Neural progenitor cell (in vitro differentiated cells): ENCODE measurements at regions not wholly inside any gene's neighbourhood (a gene's known extent, or its start where the extent isn't known, plus 50 kb on each side); places are given as distances from the start of the nearest gene placed in this dataset.

ENCODE experiments used
- DNase-seq: peaks from one replicate; pipeline ENCODE4 v3.0.0-alpha.2; 2016; ENCODE audit warnings: low spot score
- H2AFZ ChIP-seq: fragments of 200-600 bp; sonication (generic); replicated peaks from 2 replicates; pipeline ENCODE4 v1.6.1; 2016; ENCODE audit warnings: antibody characterized with exemption
- H3F3A ChIP-seq: fragments of 200-600 bp; sonication (generic); 2 replicates; pipeline ENCODE4 v1.6.1; 2016; ENCODE audit warnings: antibody characterized with exemption, low read depth
- H3K27ac ChIP-seq: fragments of 200-600 bp; sonication (generic); 2 replicates; pipeline ENCODE4 v1.5.1; 2016; ENCODE audit warnings: mild to moderate bottlenecking
- H3K27me3 ChIP-seq: fragments of 200-600 bp; sonication (generic); 2 replicates; pipeline ENCODE4 v1.6.1; 2016; ENCODE audit warnings: mild to moderate bottlenecking, moderate library complexity
- H3K36me3 ChIP-seq: fragments of 200-600 bp; sonication (generic); 2 replicates; pipeline ENCODE4 v1.5.1; 2016
- H3K4me1 ChIP-seq: fragments of 200-600 bp; sonication (generic); 2 replicates; pipeline ENCODE4 v1.6.1; 2016; ENCODE audit warnings: mixed run types
- H3K4me2 ChIP-seq: fragments of 200-600 bp; sonication (generic); 2 replicates; pipeline ENCODE4 v1.6.1; 2016
- H3K4me3 ChIP-seq: fragments of 200-600 bp; sonication (generic); 2 replicates; pipeline ENCODE4 v1.5.1; 2016
- H3K79me2 ChIP-seq: fragments of 200-600 bp; sonication (generic); 2 replicates; pipeline ENCODE4 v1.6.1; 2016; ENCODE audit warnings: low read depth
- H3K9ac ChIP-seq: fragments of 200-600 bp; sonication (generic); 2 replicates; pipeline ENCODE4 v1.6.1; 2016
- H3K9me3 ChIP-seq: fragments of 200-600 bp; sonication (generic); 2 replicates; pipeline ENCODE4 v1.5.1; 2016; ENCODE audit warnings: low read depth
- H4K20me1 ChIP-seq: fragments of 200-600 bp; sonication (generic); 2 replicates; pipeline ENCODE4 v1.6.1; 2016; ENCODE audit warnings: low read depth
- H3K27ac Mint-ChIP-seq: 3 replicates; pipeline ENCODE4 v1.8.0; 2021; ENCODE audit warnings: mixed read lengths
- H3K27me3 Mint-ChIP-seq: 2 replicates; pipeline ENCODE4 v1.8.0; 2022; ENCODE audit warnings: low read depth, mild to moderate bottlenecking, inconsistent platforms, moderate library complexity, mixed read lengths; ENCODE audit not compliant: insufficient read depth
- H3K36me3 Mint-ChIP-seq: 3 replicates; pipeline ENCODE4 v1.8.0; 2021; ENCODE audit warnings: mixed read lengths
- H3K4me1 Mint-ChIP-seq: 3 replicates; pipeline ENCODE4 v1.8.0; 2021; ENCODE audit warnings: mixed read lengths
- H3K4me3 Mint-ChIP-seq: 3 replicates; pipeline ENCODE4 v1.8.0; 2021; ENCODE audit warnings: mild to moderate bottlenecking, moderate library complexity, mixed read lengths
- H3K9me3 Mint-ChIP-seq: 3 replicates; pipeline ENCODE4 v1.8.0; 2020; ENCODE audit warnings: mixed read lengths
- EZH2 ChIP-seq: fragments of 200-600 bp; sonication (generic); IDR thresholded peaks from 2 replicates; pipeline ENCODE4 v1.6.1; 2017; ENCODE audit warnings: antibody characterized with exemption, mild to moderate bottlenecking, moderate library complexity
- EZH2phosphoT487 ChIP-seq: fragments of 200-600 bp; sonication (generic); IDR thresholded peaks from 2 replicates; pipeline ENCODE4 v1.6.1; 2017; ENCODE audit warnings: antibody characterized with exemption
- TF ChIP-seq, protein P1 (sequence below): fragments of 200-600 bp; sonication (generic); IDR thresholded peaks from 2 replicates; pipeline ENCODE4 v1.5.1; 2017; ENCODE audit warnings: antibody characterized with exemption, mild to moderate bottlenecking

DNA sequence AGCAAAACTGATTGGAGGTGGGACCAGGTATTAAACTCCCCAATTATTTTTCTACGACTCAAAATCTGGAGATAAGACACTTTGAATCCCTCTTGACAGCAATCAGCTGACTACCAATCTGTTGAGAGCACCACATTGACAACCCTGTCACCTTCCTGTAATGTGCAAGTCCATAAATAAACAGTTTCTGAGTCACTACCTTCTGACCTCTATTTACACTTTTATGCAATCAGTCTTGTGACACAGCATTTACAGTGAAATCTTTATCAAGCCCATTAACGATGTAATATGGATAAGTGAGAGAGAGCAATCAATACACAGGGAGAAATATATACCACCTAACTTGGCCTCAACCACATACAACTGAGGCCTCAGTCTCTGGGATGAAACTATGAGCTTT lies 283.7 kb upstream of the ANO5 start:
- no peak overlapping the region for H3K4me3 Mint-ChIP-seq
- H3K4me3 ChIP-seq, result no peak overlapping the region
- no peak overlapping the region for H3K9ac ChIP-seq
- no peaks in the 10 kb centered on the region for H3K36me3 ChIP-seq
- no peaks in the 10 kb centered on the region for H3K9me3 Mint-ChIP-seq
- no peaks in the 10 kb centered on the region for H4K20me1 ChIP-seq
- H3K4me1 Mint-ChIP-seq, result no peaks in the 10 kb centered on the region
- DNase-seq, result no peak
- no peak overlapping the region for H3K4me2 ChIP-seq
- no peaks in the 10 kb centered on the region for H3K36me3 Mint-ChIP-seq
- no peaks in the 10 kb centered on the region for H3F3A ChIP-seq
- H3K27ac Mint-ChIP-seq, result no peak overlapping the region
- TF ChIP-seq EZH2phosphoT487, result no peak
- no peaks in the 10 kb centered on the region for H3K9me3 ChIP-seq
- H3K27me3 Mint-ChIP-seq, result no peaks in the 10 kb centered on the region
- no peaks in the 10 kb centered on the region for H3K79me2 ChIP-seq
- no peak overlapping the region for H3K27ac ChIP-seq
- H3K27me3 ChIP-seq, result no peaks in the 10 kb centered on the region
- no peaks in the 10 kb centered on the region for H3K4me1 ChIP-seq
- H2AFZ ChIP-seq, result no peak overlapping the region

DNA sequence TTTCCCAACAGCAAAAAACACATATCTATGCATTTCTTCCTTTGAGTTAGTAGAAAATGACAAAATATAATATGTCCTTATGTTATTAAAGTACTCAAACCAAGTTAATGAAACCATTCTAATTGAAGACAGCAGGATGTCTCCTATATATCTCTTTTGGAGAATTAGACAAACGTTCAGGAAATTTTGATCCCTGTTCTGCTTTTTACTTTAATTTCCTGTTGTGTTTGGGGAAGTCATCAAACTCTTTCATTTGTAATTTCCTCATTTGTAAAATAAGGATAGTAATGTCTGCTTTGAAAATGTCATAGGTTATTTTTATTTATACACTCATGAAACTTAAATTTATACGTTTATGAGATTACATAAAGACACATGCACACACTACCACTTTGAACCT lies 281.8 kb upstream of the ANO5 start:
- H2AFZ ChIP-seq, result no peak overlapping the region
- H3K4me2 ChIP-seq, result no peak overlapping the region
- Mint-ChIP-seq H3K4me3 (no peak overlapping the region), H3K4me1 (no peaks in the 10 kb centered on the region), H3K27me3 (peaks cover 4% of the 10 kb centered on the region), H3K9me3 (peaks cover 2% of the 10 kb centered on the region), H3K27ac (no peak overlapping the region), H3K36me3 (no peaks in the 10 kb centered on the region)
- H3K9ac ChIP-seq, result no peak overlapping the region
- H3K4me1 ChIP-seq, result no peaks in the 10 kb centered on the region
- TF ChIP-seq EZH2 (no peak), EZH2phosphoT487 (no peak)
- TF ChIP-seq, protein P1, sequence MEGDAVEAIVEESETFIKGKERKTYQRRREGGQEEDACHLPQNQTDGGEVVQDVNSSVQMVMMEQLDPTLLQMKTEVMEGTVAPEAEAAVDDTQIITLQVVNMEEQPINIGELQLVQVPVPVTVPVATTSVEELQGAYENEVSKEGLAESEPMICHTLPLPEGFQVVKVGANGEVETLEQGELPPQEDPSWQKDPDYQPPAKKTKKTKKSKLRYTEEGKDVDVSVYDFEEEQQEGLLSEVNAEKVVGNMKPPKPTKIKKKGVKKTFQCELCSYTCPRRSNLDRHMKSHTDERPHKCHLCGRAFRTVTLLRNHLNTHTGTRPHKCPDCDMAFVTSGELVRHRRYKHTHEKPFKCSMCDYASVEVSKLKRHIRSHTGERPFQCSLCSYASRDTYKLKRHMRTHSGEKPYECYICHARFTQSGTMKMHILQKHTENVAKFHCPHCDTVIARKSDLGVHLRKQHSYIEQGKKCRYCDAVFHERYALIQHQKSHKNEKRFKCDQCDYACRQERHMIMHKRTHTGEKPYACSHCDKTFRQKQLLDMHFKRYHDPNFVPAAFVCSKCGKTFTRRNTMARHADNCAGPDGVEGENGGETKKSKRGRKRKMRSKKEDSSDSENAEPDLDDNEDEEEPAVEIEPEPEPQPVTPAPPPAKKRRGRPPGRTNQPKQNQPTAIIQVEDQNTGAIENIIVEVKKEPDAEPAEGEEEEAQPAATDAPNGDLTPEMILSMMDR, result no peak
- H3K4me3 ChIP-seq, result no peak overlapping the region
- H3K9me3 ChIP-seq, result no peaks in the 10 kb centered on the region
- H3F3A ChIP-seq, result no peaks in the 10 kb centered on the region
- H3K36me3 ChIP-seq, result no peaks in the 10 kb centered on the region
- no peak overlapping the region for H3K27ac ChIP-seq
- no peaks in the 10 kb centered on the region for H3K27me3 ChIP-seq
- H3K79me2 ChIP-seq, result no peaks in the 10 kb centered on the region
- no peaks in the 10 kb centered on the region for H4K20me1 ChIP-seq
- DNase-seq, result no peak

DNA sequence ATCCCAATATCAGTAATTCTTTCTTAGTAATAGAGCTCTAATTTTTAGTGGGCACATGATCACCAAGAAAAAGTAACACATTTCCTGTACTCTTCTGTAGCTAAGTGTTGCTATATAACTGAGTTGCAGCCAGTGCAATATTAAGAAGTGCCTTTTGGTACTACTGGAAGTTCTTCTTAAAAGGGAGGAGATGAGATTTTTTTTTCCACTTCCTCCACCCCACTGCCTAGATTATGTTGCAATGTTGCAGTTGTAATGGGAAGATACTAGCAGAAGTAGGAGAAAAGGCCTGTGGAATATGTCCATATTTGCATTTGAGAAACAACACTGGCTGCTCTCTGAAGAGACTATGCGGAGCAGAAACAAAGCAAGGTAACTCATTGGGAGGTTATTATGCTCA lies 280.6 kb upstream of the ANO5 start:
- no peak overlapping the region for H3K4me3 Mint-ChIP-seq
- H3K27me3 ChIP-seq, result no peaks in the 10 kb centered on the region
- no peak overlapping the region for H3K27ac ChIP-seq
- H3K36me3 Mint-ChIP-seq, result no peaks in the 10 kb centered on the region
- peaks cover 2% of the 10 kb centered on the region for H3K9me3 Mint-ChIP-seq
- H2AFZ ChIP-seq, result no peak overlapping the region
- no peaks in the 10 kb centered on the region for H3K4me1 Mint-ChIP-seq
- peaks cover 4% of the 10 kb centered on the region for H3K27me3 Mint-ChIP-seq
- H3K9ac ChIP-seq, result no peak overlapping the region
- no peaks in the 10 kb centered on the region for H3K9me3 ChIP-seq
- DNase-seq, result no peak
- no peak overlapping the region for H3K4me3 ChIP-seq
- no peaks in the 10 kb centered on the region for H3K36me3 ChIP-seq
- no peaks in the 10 kb centered on the region for H4K20me1 ChIP-seq
- TF ChIP-seq EZH2phosphoT487 (no peak), EZH2 (no peak)
- TF ChIP-seq, protein P1, result no peak
- H3K4me1 ChIP-seq, result no peaks in the 10 kb centered on the region
- H3K79me2 ChIP-seq, result no peaks in the 10 kb centered on the region
- no peak overlapping the region for H3K27ac Mint-ChIP-seq
- H3F3A ChIP-seq, result no peaks in the 10 kb centered on the region
- H3K4me2 ChIP-seq, result no peak overlapping the region

DNA sequence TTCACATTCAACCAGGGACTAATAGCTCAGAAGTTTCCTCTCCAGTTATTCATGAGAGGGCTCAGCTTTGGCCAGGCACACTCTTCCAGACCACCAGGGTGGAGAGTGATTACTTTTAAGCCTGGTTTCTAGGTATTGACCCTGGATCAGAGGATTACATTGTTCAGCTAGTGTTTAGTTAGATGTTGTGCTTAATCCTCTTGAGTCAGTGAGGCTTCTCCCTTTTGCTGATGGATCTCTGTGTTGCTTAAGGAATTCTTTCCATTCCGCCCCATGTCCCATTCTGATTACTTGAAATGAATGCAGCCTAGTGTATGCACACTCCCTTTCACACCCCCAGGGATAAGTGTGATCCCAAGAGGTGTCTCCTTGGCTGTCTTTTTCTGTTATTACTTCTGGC lies 271.7 kb upstream of the ANO5 start:
- Mint-ChIP-seq H3K4me1 (peaks cover 16% of the 10 kb centered on the region), H3K36me3 (no peaks in the 10 kb centered on the region), H3K27ac (no peak overlapping the region), H3K9me3 (no peaks in the 10 kb centered on the region), H3K27me3 (peaks cover 5% of the 10 kb centered on the region), H3K4me3 (no peak overlapping the region)
- Histone ChIP-seq H3K4me3 (no peak overlapping the region), H3K4me2 (peak overlapping the region; percentile 33), H3K9ac (no peak overlapping the region), H3K36me3 (no peaks in the 10 kb centered on the region), H4K20me1 (peaks cover 3% of the 10 kb centered on the region), H3F3A (peaks cover 6% of the 10 kb centered on the region), H3K9me3 (no peaks in the 10 kb centered on the region), H3K79me2 (no peaks in the 10 kb centered on the region), H2AFZ (no peak overlapping the region), H3K27ac (no peak overlapping the region), H3K4me1 (peaks cover 14% of the 10 kb centered on the region), H3K27me3 (no peaks in the 10 kb centered on the region)
- peak; percentile 53 for TF ChIP-seq EZH2phosphoT487
- TF ChIP-seq, protein P1, result no peak
- no peak for TF ChIP-seq EZH2
- peak; percentile 74 for DNase-seq
